ENCODE measurements at regions not wholly inside any gene's neighbourhood (a gene's known extent, or its start where the extent isn't known, plus 50 kb on each side); places are given as distances from the start of the nearest gene placed in this dataset.

GRCh38 chr3:99009851-99010250 lies 108.4 kb upstream of the DCBLD2 start:
- Histone ChIP-seq H3K27me3 (ENCODE audit: control insufficient read depth in 3 of 3, insufficient read depth in 3 of 3, low read length in 2 of 3) (no peaks in the 10 kb centered on the region), H3K9me3 (ENCODE audit: control insufficient read depth in 4 of 4, insufficient read depth in 3 of 4, low read length in 3 of 4) (no peaks in the 10 kb centered on the region), H3K9ac (ENCODE audit: insufficient read depth in 1 of 2, low read length in 2 of 2) (no peak overlapping the region), H3K4me3 (no peak overlapping the region), H3K27ac (ENCODE audit: low read depth in 1 of 2, low read length in 1 of 2) (no peak overlapping the region), H3K4me1 (ENCODE audit: control insufficient read depth in 5 of 5, insufficient read depth in 5 of 5, low read length in 5 of 5) (peaks cover 0 to 2% (median 0%) of the 10 kb centered on the region in 5 donors), H3K36me3 (ENCODE audit: control insufficient read depth in 4 of 4, insufficient read depth in 4 of 4, low read length in 4 of 4) (no peaks in the 10 kb centered on the region)
- TF ChIP-seq CTCF (IDR thresholded peaks at IDR 0.05; ENCODE audit: control extremely low read depth, extremely low read depth) = no peak
- ATAC-seq (ENCODE audit: insufficient read depth, low FRiP score) (no peak), DNase-seq (no peak)

GRCh38 chr3:99006686-99007085 lies 105.2 kb upstream of the DCBLD2 start:
- no peak for ATAC-seq (ENCODE audit: insufficient read depth, low FRiP score)
- Histone ChIP-seq H3K27ac (ENCODE audit: low read depth in 1 of 2, low read length in 1 of 2) (no peak overlapping the region), H3K27me3 (ENCODE audit: control insufficient read depth in 3 of 3, insufficient read depth in 3 of 3, low read length in 2 of 3) (no peaks in the 10 kb centered on the region), H3K36me3 (ENCODE audit: control insufficient read depth in 4 of 4, insufficient read depth in 4 of 4, low read length in 4 of 4) (no peaks in the 10 kb centered on the region), H3K9me3 (ENCODE audit: control insufficient read depth in 4 of 4, insufficient read depth in 3 of 4, low read length in 3 of 4) (no peaks in the 10 kb centered on the region), H3K9ac (ENCODE audit: insufficient read depth in 1 of 2, low read length in 2 of 2) (no peak overlapping the region), H3K4me1 (ENCODE audit: control insufficient read depth in 5 of 5, insufficient read depth in 5 of 5, low read length in 5 of 5) (peaks cover 0 to 2% (median 0%) of the 10 kb centered on the region in 5 donors), H3K4me3 (no peak overlapping the region)
- DNase-seq = no peak
- no peak for TF ChIP-seq CTCF (IDR thresholded peaks at IDR 0.05; ENCODE audit: control extremely low read depth, extremely low read depth)

- peaks cover 0 to 3% (median 0%) of the 10 kb centered on the region in 3 donors for H3K27me3 ChIP-seq (ENCODE audit: control insufficient read depth in 3 of 3, insufficient read depth in 3 of 3, low read length in 2 of 3)
- no peaks in the 10 kb centered on the region for H3K4me1 ChIP-seq (ENCODE audit: control insufficient read depth in 5 of 5, insufficient read depth in 5 of 5, low read length in 5 of 5)
- no peak overlapping the region for H3K27ac ChIP-seq (ENCODE audit: low read depth in 1 of 2, low read length in 1 of 2)
- H3K9me3 ChIP-seq (ENCODE audit: control insufficient read depth in 4 of 4, insufficient read depth in 3 of 4, low read length in 3 of 4) = no peaks in the 10 kb centered on the region
- TF ChIP-seq CTCF (IDR thresholded peaks at IDR 0.05; ENCODE audit: control extremely low read depth, extremely low read depth) = no peak
- H3K36me3 ChIP-seq (ENCODE audit: control insufficient read depth in 4 of 4, insufficient read depth in 4 of 4, low read length in 4 of 4) = no peaks in the 10 kb centered on the region
- DNase-seq = no peak
- no peak overlapping the region for H3K4me3 ChIP-seq
- no peak overlapping the region for H3K9ac ChIP-seq (ENCODE audit: insufficient read depth in 1 of 2, low read length in 2 of 2)
- ATAC-seq (ENCODE audit: insufficient read depth, low FRiP score) = no peak
Measured at GRCh38 chr3:98999675-99000074, 98.2 kb upstream of the DCBLD2 start.

GRCh38 chr3:98994128-98994762 lies 92.8 kb upstream of the DCBLD2 start:
- Histone ChIP-seq H3K4me3 (no peak overlapping the region), H3K36me3 (ENCODE audit: control insufficient read depth in 4 of 4, insufficient read depth in 4 of 4, low read length in 4 of 4) (no peaks in the 10 kb centered on the region), H3K27me3 (ENCODE audit: control insufficient read depth in 3 of 3, insufficient read depth in 3 of 3, low read length in 2 of 3) (no peaks in the 10 kb centered on the region), H3K9ac (ENCODE audit: insufficient read depth in 1 of 2, low read length in 2 of 2) (no peak overlapping the region), H3K4me1 (ENCODE audit: control insufficient read depth in 5 of 5, insufficient read depth in 5 of 5, low read length in 5 of 5) (no peaks in the 10 kb centered on the region), H3K27ac (ENCODE audit: low read depth in 1 of 2, low read length in 1 of 2) (no peak overlapping the region), H3K9me3 (ENCODE audit: control insufficient read depth in 4 of 4, insufficient read depth in 3 of 4, low read length in 3 of 4) (no peaks in the 10 kb centered on the region)
- peak in 2 of 3 donors; percentile 74 to 79 for DNase-seq
- ATAC-seq (ENCODE audit: insufficient read depth, low FRiP score) = no peak
- TF ChIP-seq CTCF (IDR thresholded peaks at IDR 0.05; ENCODE audit: control extremely low read depth, extremely low read depth) = peak; percentile 26

Data from lung (tissue), 11 donors.